KMS-11 (cell line): ENCODE measurements at regions not wholly inside any gene's neighbourhood (a gene's known extent, or its start where the extent isn't known, plus 50 kb on each side); places are given as distances from the start of the nearest gene placed in this dataset.
"Not testable (repeated sequence)": the region's sequence is repeated elsewhere in the genome, so short reads cannot be mapped to it uniquely, and the experiment has no call there.

ENCODE experiments used
- H2AFZ ChIP-seq: fragments of 200-600 bp; sonication (generic); 2 replicates; pipeline ENCODE4 v1.6.1; 2016; ENCODE audit warnings: antibody characterized with exemption, mixed run types, low read depth
- H3K27ac ChIP-seq: fragments of 200-600 bp; sonication (generic); 2 replicates; pipeline ENCODE4 v1.6.1; 2016; ENCODE audit warnings: mild to moderate bottlenecking, mixed run types
- H3K27me3 ChIP-seq: fragments of 200-600 bp; sonication (generic); 2 replicates; pipeline ENCODE4 v1.6.1; 2017; ENCODE audit warnings: mild to moderate bottlenecking, low read depth, mixed run types, moderate library complexity; ENCODE audit not compliant: insufficient read depth
- H3K36me3 ChIP-seq: fragments of 200-600 bp; sonication (generic); 2 replicates; pipeline ENCODE4 v1.6.1; 2017; ENCODE audit warnings: mild to moderate bottlenecking, mixed run types; ENCODE audit not compliant: insufficient read depth
- H3K4me1 ChIP-seq: fragments of 200-600 bp; sonication (generic); 2 replicates; pipeline ENCODE4 v1.6.1; 2016; ENCODE audit warnings: mild to moderate bottlenecking, low read depth, mixed run types; ENCODE audit not compliant: poor library complexity, severe bottlenecking
- H3K4me2 ChIP-seq: fragments of 200-600 bp; sonication (generic); 2 replicates; pipeline ENCODE4 v1.7.0; 2016; ENCODE audit warnings: mild to moderate bottlenecking, mixed run types
- H3K4me3 ChIP-seq: fragments of 200-600 bp; sonication (generic); IDR thresholded peaks from 2 replicates; pipeline ENCODE4 v1.6.1; 2017; ENCODE audit warnings: low read depth, low read length, mixed read lengths; ENCODE audit not compliant: insufficient read depth
- H3K79me2 ChIP-seq: fragments of 200-600 bp; sonication (generic); 2 replicates; pipeline ENCODE4 v1.6.1; 2016; ENCODE audit warnings: low read depth, mixed run types; ENCODE audit not compliant: insufficient read depth
- H3K9ac ChIP-seq: fragments of 200-600 bp; sonication (generic); 2 replicates; pipeline ENCODE4 v1.6.1; 2016; ENCODE audit warnings: mild to moderate bottlenecking, mixed run types
- H4K20me1 ChIP-seq: fragments of 200-600 bp; sonication (generic); 2 replicates; pipeline ENCODE4 v1.6.1; 2016; ENCODE audit warnings: mild to moderate bottlenecking, mixed run types; ENCODE audit not compliant: insufficient read depth
- CTCF ChIP-seq: fragments of 200-600 bp; sonication (generic); conservative IDR thresholded peaks from 2 replicates; pipeline ENCODE4 v1.6.1; 2017; ENCODE audit warnings: low read depth, mild to moderate bottlenecking, antibody characterized with exemption, low read length, moderate library complexity, mixed read lengths

GRCh38 chr10:18830277-18830676 is 171.0 kb downstream of the ARL5B start:
- H3K79me2 ChIP-seq = no peaks in the 10 kb centered on the region
- H3K27ac ChIP-seq = no peak overlapping the region
- no peak overlapping the region for H3K4me3 ChIP-seq
- H4K20me1 ChIP-seq = no peaks in the 10 kb centered on the region
- no peaks in the 10 kb centered on the region for H3K36me3 ChIP-seq
- no peak overlapping the region for H3K9ac ChIP-seq
- H3K4me2 ChIP-seq = no peak overlapping the region
- no peaks in the 10 kb centered on the region for H3K27me3 ChIP-seq
- H2AFZ ChIP-seq = no peak overlapping the region
- H3K4me1 ChIP-seq = no peaks in the 10 kb centered on the region
- no peak for TF ChIP-seq CTCF

GRCh38 chr10:18856623-18857022 is 192.0 kb upstream of the MALRD1 start:
- not testable (repeated sequence) for H3K4me3 ChIP-seq, H4K20me1 ChIP-seq, H3K27ac ChIP-seq, H3K27me3 ChIP-seq, H3K4me2 ChIP-seq, H3K36me3 ChIP-seq, H3K79me2 ChIP-seq, H3K9ac ChIP-seq, H2AFZ ChIP-seq, H3K4me1 ChIP-seq

- Histone ChIP-seq H3K79me2 (no peaks in the 10 kb centered on the region), H3K27ac (no peak overlapping the region), H3K27me3 (no peaks in the 10 kb centered on the region), H2AFZ (no peak overlapping the region), H4K20me1 (no peaks in the 10 kb centered on the region), H3K4me1 (no peaks in the 10 kb centered on the region), H3K4me3 (no peak overlapping the region), H3K4me2 (no peak overlapping the region), H3K9ac (no peak overlapping the region), H3K36me3 (no peaks in the 10 kb centered on the region)
- no peak for TF ChIP-seq CTCF
These were observed 188.9 kb upstream of the MALRD1 start for GRCh38 chr10:18859659-18860058.

GRCh38 chr10:18860186-18860585 is 188.4 kb upstream of the MALRD1 start:
- H3K4me3 ChIP-seq = no peak overlapping the region
- no peaks in the 10 kb centered on the region for H3K4me1 ChIP-seq
- H3K4me2 ChIP-seq = no peak overlapping the region
- TF ChIP-seq CTCF = no peak
- H3K36me3 ChIP-seq = no peaks in the 10 kb centered on the region
- no peak overlapping the region for H3K9ac ChIP-seq
- no peak overlapping the region for H2AFZ ChIP-seq
- H3K27me3 ChIP-seq = no peaks in the 10 kb centered on the region
- H3K79me2 ChIP-seq = no peaks in the 10 kb centered on the region
- H4K20me1 ChIP-seq = no peaks in the 10 kb centered on the region
- no peak overlapping the region for H3K27ac ChIP-seq

GRCh38 chr10:18860631-18861240 is 187.9 kb upstream of the MALRD1 start:
- no peaks in the 10 kb centered on the region for H3K4me1 ChIP-seq

More at GRCh38 chr10:18860631-18861240, 187.9 kb upstream of the MALRD1 start:
- Histone ChIP-seq H2AFZ (no peak overlapping the region), H4K20me1 (no peaks in the 10 kb centered on the region), H3K27me3 (no peaks in the 10 kb centered on the region), H3K9ac (no peak overlapping the region), H3K4me2 (no peak overlapping the region), H3K36me3 (no peaks in the 10 kb centered on the region), H3K79me2 (no peaks in the 10 kb centered on the region), H3K27ac (no peak overlapping the region), H3K4me3 (no peak overlapping the region)
- TF ChIP-seq CTCF = no peak
